HepG2 (cell line): ENCODE measurements at regions not wholly inside any gene's neighbourhood (a gene's known extent, or its start where the extent isn't known, plus 50 kb on each side); places are given as distances from the start of the nearest gene placed in this dataset.

Source experiments
- CEBPB ChIP-seq: IDR thresholded peaks from 2 replicates; pipeline ENCODE4 v1.6.1; 2011; ENCODE audit warnings: low read depth, low read length, improper control_type of control experiment, borderline replicate concordance
- SP5 ChIP-seq: IDR thresholded peaks from 2 replicates; pipeline ENCODE4 v1.6.1; 2016; ENCODE audit warnings: low read depth, borderline replicate concordance

- TF ChIP-seq SP5 (CRISPR knock-in tag), result no peak
- TF ChIP-seq CEBPB, result no peak
Measured at GRCh38 chr4:32429151-32429550, 1709.0 kb downstream of the PCDH7 start.
